H9 (cell line): ENCODE measurements at regions not wholly inside any gene's neighbourhood (a gene's known extent, or its start where the extent isn't known, plus 50 kb on each side); places are given as distances from the start of the nearest gene placed in this dataset.

Source experiments
- DNase-seq: peaks from one replicate; pipeline ENCODE4 v3.0.0-alpha.2; 2017
- H2AFZ ChIP-seq: one replicate; pipeline ENCODE4 v1.6.1; 2013; ENCODE audit warnings: mild to moderate bottlenecking, low read length, control low read depth, moderate library complexity
- H2AK5ac ChIP-seq: 2 replicates; pipeline ENCODE4 v1.6.1; 2013; ENCODE audit warnings: low read length, control low read depth, mixed read lengths; ENCODE audit not compliant: insufficient read length
- H2BK120ac ChIP-seq: one replicate; pipeline ENCODE4 v1.6.1; 2013; ENCODE audit warnings: low read depth, mild to moderate bottlenecking, low read length, control low read depth, inconsistent platforms; ENCODE audit not compliant: poor library complexity, severe bottlenecking
- H2BK12ac ChIP-seq: 2 replicates; pipeline ENCODE4 v1.6.1; 2013; ENCODE audit warnings: low read length, control low read depth, mixed read lengths, low read depth; ENCODE audit not compliant: insufficient read length
- H2BK15ac ChIP-seq: 2 replicates; pipeline ENCODE4 v1.6.1; 2013; ENCODE audit warnings: low read depth, low read length, control low read depth
- H2BK20ac ChIP-seq: one replicate; pipeline ENCODE4 v1.6.1; 2013; ENCODE audit warnings: low read depth, mild to moderate bottlenecking, low read length, control low read depth, inconsistent platforms; ENCODE audit not compliant: poor library complexity, severe bottlenecking
- H2BK5ac ChIP-seq: 2 replicates; pipeline ENCODE4 v1.6.1; 2013; ENCODE audit warnings: low read length, control low read depth, mixed read lengths; ENCODE audit not compliant: insufficient read length
- H3K14ac ChIP-seq: 2 replicates; pipeline ENCODE4 v1.6.1; 2013; ENCODE audit warnings: low read length, control low read depth; ENCODE audit not compliant: insufficient read depth
- H3K18ac ChIP-seq: 2 replicates; pipeline ENCODE4 v1.6.1; 2013; ENCODE audit warnings: low read depth, mild to moderate bottlenecking, mixed read lengths, low read length, control low read depth; ENCODE audit not compliant: insufficient read length
- H3K23ac ChIP-seq: 2 replicates; pipeline ENCODE4 v1.6.1; 2013; ENCODE audit warnings: low read length, control low read depth, mixed read lengths, low read depth; ENCODE audit not compliant: insufficient read length
- H3K23me2 ChIP-seq: 2 replicates; pipeline ENCODE4 v1.6.1; 2013; ENCODE audit warnings: low read depth, mild to moderate bottlenecking, mixed read lengths, low read length, control low read depth; ENCODE audit not compliant: insufficient read length, poor library complexity, severe bottlenecking
- H3K27ac ChIP-seq: 2 replicates; pipeline ENCODE4 v1.5.1; 2013; ENCODE audit warnings: low read length, control low read depth, mixed read lengths, low read depth; ENCODE audit not compliant: insufficient read length
- H3K27me3 ChIP-seq: 2 replicates; pipeline ENCODE4 v1.6.1; 2013; ENCODE audit warnings: low read length, control low read depth, inconsistent platforms; ENCODE audit not compliant: insufficient read depth
- H3K4ac ChIP-seq: 2 replicates; pipeline ENCODE4 v1.6.1; 2013; ENCODE audit warnings: low read depth, mild to moderate bottlenecking, control low read depth, inconsistent platforms, low read length, moderate library complexity
- H3K4me1 ChIP-seq: 2 replicates; pipeline ENCODE4 v1.6.1; 2013; ENCODE audit warnings: low read length, control low read depth, inconsistent platforms; ENCODE audit not compliant: insufficient read depth
- H3K4me2 ChIP-seq: 2 replicates; pipeline ENCODE4 v1.6.1; 2013; ENCODE audit warnings: low read length, control low read depth, mixed read lengths; ENCODE audit not compliant: insufficient read length, insufficient read depth
- H3K56ac ChIP-seq: 2 replicates; pipeline ENCODE4 v1.6.1; 2013; ENCODE audit warnings: low read depth, mild to moderate bottlenecking, mixed read lengths, low read length, control low read depth; ENCODE audit not compliant: insufficient read length
- H3K79me1 ChIP-seq: 2 replicates; pipeline ENCODE4 v1.6.1; 2013; ENCODE audit warnings: low read depth, mild to moderate bottlenecking, moderate library complexity, low read length, control low read depth, inconsistent platforms; ENCODE audit not compliant: insufficient read depth, poor library complexity, severe bottlenecking
- H3K79me2 ChIP-seq: 2 replicates; pipeline ENCODE4 v1.6.1; 2013; ENCODE audit warnings: low read length, control low read depth, inconsistent platforms; ENCODE audit not compliant: insufficient read depth
- H3K9ac ChIP-seq: 2 replicates; pipeline ENCODE4 v1.6.1; 2013; ENCODE audit warnings: low read length, control low read depth, mixed read lengths; ENCODE audit not compliant: insufficient read length; ENCODE audit errors: extremely low read depth
- H3K9me3 ChIP-seq: one replicate; pipeline ENCODE4 v1.6.1; 2013; ENCODE audit warnings: low read depth, low read length, inconsistent platforms; ENCODE audit not compliant: control insufficient read depth
- H3T11ph ChIP-seq: one replicate; pipeline ENCODE4 v1.6.1; 2013; ENCODE audit warnings: mild to moderate bottlenecking, low read length, control low read depth, inconsistent platforms
- H4K20me1 ChIP-seq: one replicate; pipeline ENCODE4 v1.6.1; 2013; ENCODE audit not compliant: control insufficient read depth, insufficient read length, insufficient read depth
- H4K5ac ChIP-seq: 2 replicates; pipeline ENCODE4 v1.6.1; 2013; ENCODE audit warnings: low read depth, mild to moderate bottlenecking, mixed read lengths, low read length, control low read depth; ENCODE audit not compliant: insufficient read length
- H4K8ac ChIP-seq: replicated peaks from 2 replicates; pipeline ENCODE4 v1.6.1; 2013; ENCODE audit warnings: low read length, control low read depth, mixed read lengths, low read depth; ENCODE audit not compliant: insufficient read length
- H4K91ac ChIP-seq: 2 replicates; pipeline ENCODE4 v1.6.1; 2013; ENCODE audit warnings: low read depth, mild to moderate bottlenecking, moderate library complexity, mixed read lengths, low read length, control low read depth; ENCODE audit not compliant: insufficient read length
- H3K27ac Mint-ChIP-seq, 3 experiments: 2 replicates in 2 of 3; 3 replicates in 1 of 3; pipeline ENCODE4 v1.8.0; 2020 to 2021; ENCODE audit warnings: mixed read lengths in 3 of 3, mild to moderate bottlenecking in 1 of 3, moderate library complexity in 1 of 3
- H3K27me3 Mint-ChIP-seq: 2 replicates; pipeline ENCODE4 v1.8.0; 2021; ENCODE audit warnings: low read depth, mild to moderate bottlenecking, moderate library complexity, mixed read lengths
- H3K36me3 Mint-ChIP-seq, 3 experiments: 2 replicates in 2 of 3; 3 replicates in 1 of 3; pipeline ENCODE4 v1.8.0; 2020 to 2021; ENCODE audit warnings: low read depth in 3 of 3, mixed read lengths in 3 of 3; ENCODE audit not compliant: insufficient read depth in 1 of 3
- H3K4me1 Mint-ChIP-seq, 2 experiments: 2 replicates each; pipeline ENCODE4 v1.8.0; 2020; ENCODE audit warnings: mixed read lengths in 2 of 2
- H3K4me3 Mint-ChIP-seq, 2 experiments: 2 replicates in 1 of 2; 3 replicates in 1 of 2; pipeline ENCODE4 v1.8.0; 2020 to 2021; ENCODE audit warnings: mild to moderate bottlenecking in 2 of 2, mixed read lengths in 2 of 2, moderate library complexity in 1 of 2
- H3K9me3 Mint-ChIP-seq, 2 experiments: 2 replicates in 1 of 2; 3 replicates in 1 of 2; pipeline ENCODE4 v1.8.0; 2020; ENCODE audit warnings: mild to moderate bottlenecking in 2 of 2, mixed read lengths in 2 of 2, moderate library complexity in 1 of 2
- CTCF ChIP-seq: fragments of 200-600 bp; sonication (generic); conservative IDR thresholded peaks from 3 replicates; pipeline ENCODE4 v1.8.0; 2021; ENCODE audit warnings: antibody characterized with exemption, mild to moderate bottlenecking
- WGBS: extraction: QIAGEN DNeasy Blood & Tissue Kit; methylation state at CpG from one replicate; pipeline ENCODE4 v1.1.7; 2013; ENCODE audit warnings: missing lambda C conversion rate, low lambda C conversion rate, mixed read lengths; ENCODE audit not compliant: insufficient read length; ENCODE audit errors: extremely low coverage; 5-methylcytosine and 5-hydroxymethylcytosine counted together

GRCh38 chr6:155807243-155807642, 351.6 kb upstream of the NOX3 start:
- Histone ChIP-seq H2BK5ac (no peak overlapping the region), H2AFZ (no peak overlapping the region), H2BK15ac (no peak overlapping the region), H2BK12ac (no peak overlapping the region), H3K79me2 (no peaks in the 10 kb centered on the region), H3K4me2 (no peak overlapping the region), H3K9me3 (no peaks in the 10 kb centered on the region), H3K79me1 (no peaks in the 10 kb centered on the region), H2BK20ac (no peak overlapping the region), H3K23ac (no peak overlapping the region), H2AK5ac (no peak overlapping the region), H3T11ph (no peak overlapping the region), H3K27ac (no peak overlapping the region), H3K4ac (no peak overlapping the region), H3K9ac (no peak overlapping the region), H3K18ac (no peak overlapping the region), H4K20me1 (no peaks in the 10 kb centered on the region), H3K14ac (no peak overlapping the region), H3K27me3 (no peaks in the 10 kb centered on the region), H4K91ac (no peak overlapping the region), H4K5ac (no peak overlapping the region), H3K56ac (no peak overlapping the region), H2BK120ac (no peak overlapping the region), H3K4me1 (no peaks in the 10 kb centered on the region), H3K23me2 (no peaks in the 10 kb centered on the region), H4K8ac (no peak overlapping the region)
- Mint-ChIP-seq H3K27me3 (no peaks in the 10 kb centered on the region), H3K27ac (no peak overlapping the region), H3K4me1 (peaks cover 0 to 7% of the 10 kb centered on the region in 2 experiments; a peak in 2 of 4 replicates), H3K4me3 (no peak overlapping the region), H3K9me3 (no peaks in the 10 kb centered on the region), H3K36me3 (no peaks in the 10 kb centered on the region)
- DNase-seq: no peak
- no CpG with 5 or more reads among the region's 6 CpGs for WGBS
- no peak for TF ChIP-seq CTCF
